ENCODE measurements at regions not wholly inside any gene's neighbourhood (a gene's known extent, or its start where the extent isn't known, plus 50 kb on each side); places are given as distances from the start of the nearest gene placed in this dataset.
"Not testable (repeated sequence)": the region's sequence is repeated elsewhere in the genome, so short reads cannot be mapped to it uniquely, and the experiment has no call there.

DNA sequence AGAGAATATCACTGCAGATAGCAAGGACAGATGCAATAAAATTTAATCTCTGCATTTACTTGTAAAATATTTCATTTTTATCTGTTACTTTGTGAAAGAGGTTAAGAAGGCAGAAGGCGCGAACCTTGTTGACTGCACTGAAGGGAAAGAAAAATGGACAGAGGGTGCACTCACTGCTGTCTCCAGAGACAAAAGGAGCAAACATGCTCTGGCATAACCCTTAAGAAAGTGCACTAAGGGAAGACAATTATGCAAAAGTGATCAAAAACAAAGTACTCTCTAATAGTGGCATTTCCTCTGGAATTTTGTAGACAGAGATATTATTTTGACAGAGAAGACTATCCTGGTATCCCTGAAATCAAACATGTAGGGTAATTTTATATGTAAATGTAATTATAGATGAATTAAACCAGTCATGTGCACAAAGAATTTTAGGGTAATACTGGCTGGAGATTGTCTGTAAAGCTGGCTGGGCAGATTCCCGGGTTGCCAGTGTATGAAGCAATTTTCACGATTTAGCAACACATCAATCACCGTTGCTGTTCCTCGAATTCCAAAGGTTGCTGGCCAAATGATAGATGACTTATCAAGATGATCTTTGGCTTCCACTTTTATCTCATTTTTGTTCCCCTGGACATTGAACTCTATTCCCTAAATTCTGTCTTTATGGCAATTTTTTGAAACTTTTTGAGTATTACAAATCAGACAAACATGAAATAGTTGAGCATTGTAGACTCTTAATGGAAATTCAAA, 1176.9 kb downstream of the SUCLG1 start:
- no peak for DNase-seq

DNA sequence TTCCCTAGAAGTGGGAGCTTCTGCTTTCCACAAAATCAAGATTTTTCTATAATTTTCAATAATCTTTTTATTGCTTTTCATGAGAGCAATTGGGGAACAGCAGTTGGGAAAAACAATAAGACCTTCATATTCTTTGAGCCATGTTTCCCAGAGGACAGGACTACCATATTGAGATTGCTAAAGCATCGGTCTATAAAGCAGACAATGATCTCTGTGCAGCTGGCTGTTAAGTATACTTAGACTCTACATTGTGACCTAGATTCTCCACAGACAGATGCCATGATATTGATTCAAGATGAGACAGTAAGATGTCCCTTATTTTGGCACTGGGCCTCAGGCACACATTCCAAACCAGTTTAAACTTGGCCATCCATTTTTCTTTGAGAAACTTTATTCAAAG, 1178.7 kb downstream of the SUCLG1 start:
- no peak for DNase-seq

DNA sequence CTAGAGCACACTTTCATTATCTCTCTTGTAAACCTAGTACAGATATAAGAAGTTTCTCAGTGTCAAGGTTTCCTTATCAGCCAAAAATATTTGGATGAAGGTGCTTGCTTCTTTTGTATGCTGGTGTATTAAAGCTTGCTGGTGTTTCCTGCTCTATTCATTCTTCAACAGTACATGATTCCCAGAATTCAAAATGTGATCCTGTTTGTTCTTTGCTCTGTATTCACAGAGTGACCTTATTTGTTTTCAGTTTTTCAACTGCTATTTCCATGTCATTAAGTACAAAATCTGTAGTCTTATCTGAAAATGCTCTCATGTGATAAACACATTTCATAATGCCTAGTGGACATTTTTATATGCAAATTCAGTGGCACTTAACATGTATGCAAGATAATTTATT, 1185.8 kb downstream of the SUCLG1 start:
- no peak for DNase-seq

DNA sequence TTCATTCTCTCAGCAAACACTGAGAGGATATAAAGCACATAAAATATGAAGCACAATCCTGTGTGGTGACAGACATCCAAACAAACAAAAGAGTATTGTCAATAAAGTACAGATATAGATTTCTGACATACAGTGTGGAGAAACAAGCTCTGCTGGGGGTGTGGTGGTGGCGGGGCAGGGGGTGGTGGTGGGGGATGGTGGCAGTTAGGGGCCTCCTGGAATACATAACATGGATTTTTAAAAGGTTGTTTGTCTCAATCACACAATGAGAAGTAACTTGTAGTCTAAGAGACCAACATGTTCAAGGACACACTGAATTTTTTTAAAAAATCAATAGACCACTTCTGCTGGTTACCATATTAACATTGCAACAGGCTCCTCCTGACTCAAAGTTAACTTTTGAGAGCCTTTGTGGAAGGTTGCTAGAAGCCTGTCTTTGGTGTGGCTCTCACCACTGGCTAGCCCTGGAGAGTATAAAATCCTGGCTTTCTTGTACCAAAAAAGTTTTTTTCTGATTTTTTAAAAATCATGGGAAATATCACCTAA, 1197.4 kb downstream of the SUCLG1 start:
- no peak for DNase-seq

DNA sequence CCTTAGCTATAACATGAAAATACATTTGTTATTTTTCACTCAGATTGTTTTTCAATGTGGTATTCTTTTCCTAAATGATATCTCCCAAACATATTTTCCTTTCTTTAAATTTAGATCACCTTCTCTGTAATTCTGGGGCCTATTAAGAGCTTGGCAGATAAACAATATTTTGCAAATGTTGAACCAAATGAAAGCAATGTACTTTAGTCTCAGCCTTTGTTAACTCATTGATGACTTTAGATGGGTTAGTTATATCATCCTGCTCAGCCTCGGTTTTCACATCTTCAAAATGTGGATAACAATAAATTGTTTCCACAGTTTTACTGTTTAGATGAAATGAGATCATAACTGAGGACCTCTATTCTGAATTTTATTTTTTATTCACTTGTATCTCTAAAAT, 1205.2 kb downstream of the SUCLG1 start:
- no peak for DNase-seq

DNA sequence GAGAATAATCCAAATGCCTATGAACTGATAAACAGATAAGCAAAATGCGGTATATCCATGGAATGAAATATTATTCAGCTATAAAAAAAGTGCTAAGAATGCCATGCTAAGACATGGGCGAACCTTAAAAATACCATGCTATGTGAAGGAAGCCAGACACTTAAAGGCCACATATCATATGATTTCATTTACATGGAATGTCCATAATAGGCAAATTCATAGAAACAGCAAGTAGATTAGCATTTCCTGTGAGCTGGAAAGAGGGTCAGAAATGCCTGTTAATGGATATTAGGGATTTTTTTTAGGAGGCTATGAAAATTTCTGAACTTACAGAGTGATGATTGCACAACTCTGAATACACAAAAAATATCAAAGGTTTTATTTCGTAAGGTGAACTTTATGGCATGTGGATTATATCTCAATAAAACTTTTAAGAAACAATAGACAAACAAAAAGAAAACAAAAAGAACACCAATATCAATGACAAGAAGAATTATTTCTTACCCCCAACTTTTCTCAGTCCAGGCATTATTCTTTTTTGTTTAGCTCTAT, 1207.7 kb downstream of the SUCLG1 start:
- no peak for DNase-seq

DNA sequence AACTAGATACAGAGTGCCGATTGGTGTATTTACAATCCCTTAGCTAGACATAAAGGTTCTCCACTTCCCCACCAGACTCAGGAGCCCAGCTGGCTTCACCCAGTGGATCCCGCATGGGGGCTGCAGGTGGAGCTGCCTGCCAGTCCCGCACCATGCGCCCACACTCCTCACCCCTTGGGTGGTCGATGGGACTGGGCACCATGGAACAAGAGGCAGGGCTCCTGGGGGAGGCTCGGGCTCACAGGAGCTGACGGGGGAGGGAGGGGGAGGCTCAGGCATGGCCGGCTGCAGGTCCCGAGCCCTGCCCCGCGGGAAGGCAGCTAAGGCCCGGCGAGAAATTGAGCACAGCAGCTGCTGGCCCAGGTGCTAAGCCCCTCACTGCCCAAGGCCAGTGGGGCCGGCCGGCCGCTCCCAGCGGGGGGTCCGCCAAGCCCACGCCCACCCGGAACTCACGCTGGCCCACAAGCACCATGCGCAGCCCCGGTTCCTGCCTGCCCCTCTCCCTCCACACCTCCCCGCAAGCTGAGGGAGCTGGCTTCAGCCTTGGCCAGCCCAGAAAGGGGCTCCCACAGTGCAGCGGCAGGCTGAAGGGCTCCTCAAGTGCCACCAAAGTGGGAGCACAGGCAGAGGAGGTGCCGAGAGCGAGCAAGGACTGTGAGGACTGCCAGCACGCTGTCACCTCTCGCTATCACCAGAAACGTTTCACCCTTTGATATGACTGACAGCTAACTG, 1213.1 kb downstream of the SUCLG1 start:
- DNase-seq = not testable (repeated sequence)

DNA sequence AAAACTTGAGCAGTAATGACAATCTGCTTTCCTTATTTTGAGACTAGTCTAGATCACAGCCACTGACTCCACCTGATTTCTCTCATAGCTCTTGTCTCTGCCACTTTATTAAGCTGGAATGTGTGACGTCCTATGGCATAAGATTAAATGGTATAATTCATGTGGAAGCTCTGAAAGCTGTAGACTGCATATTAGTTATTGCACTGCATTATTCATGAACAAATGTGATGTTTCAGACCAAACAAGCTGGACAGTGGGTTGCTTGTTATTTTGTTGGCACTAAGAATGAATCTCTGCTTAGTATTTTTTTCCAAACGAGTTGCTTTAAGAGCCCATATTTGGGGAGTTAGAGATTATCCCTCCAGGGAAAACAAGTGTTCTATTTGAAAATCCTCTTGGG, 1218.5 kb downstream of the SUCLG1 start:
- no peak for DNase-seq

DNA sequence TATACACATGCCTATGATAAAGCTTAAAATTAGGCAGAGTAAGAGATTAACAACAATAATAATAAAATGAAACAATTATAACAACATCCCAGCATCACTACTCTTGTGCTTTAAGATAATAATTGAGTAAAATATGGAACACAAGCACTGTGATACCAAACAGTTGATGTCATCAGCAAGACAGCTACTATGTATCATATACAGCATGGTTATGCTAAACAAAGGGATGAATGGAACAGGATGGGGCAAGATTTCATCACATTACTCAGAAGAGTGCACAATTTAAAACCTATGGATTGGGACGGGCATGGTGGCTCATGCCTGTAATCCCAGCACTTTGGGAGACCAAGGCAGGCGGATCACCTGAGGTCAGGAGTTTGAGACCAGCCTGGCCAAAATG, 1221.0 kb downstream of the SUCLG1 start:
- DNase-seq = no peak

DNA sequence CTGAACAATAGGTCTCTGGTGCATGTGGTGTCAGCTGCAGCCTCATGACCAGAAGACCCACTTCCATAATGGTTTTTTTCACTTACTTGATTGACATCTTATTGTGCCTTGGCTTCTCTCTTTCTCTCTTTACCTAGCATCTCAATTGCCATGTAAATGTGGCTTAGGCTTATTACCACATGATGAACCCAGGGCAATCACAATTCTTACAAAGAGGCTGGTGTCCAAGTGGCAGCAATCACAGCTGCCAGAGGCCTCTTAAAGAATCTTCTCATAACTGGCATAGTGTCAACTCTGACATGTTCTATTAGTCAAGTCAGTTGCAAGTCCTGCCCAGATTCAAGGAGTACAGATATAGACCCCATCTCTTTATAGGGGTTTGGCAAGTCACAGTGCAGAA, 1224.8 kb downstream of the SUCLG1 start:
- DNase-seq = no peak

DNA sequence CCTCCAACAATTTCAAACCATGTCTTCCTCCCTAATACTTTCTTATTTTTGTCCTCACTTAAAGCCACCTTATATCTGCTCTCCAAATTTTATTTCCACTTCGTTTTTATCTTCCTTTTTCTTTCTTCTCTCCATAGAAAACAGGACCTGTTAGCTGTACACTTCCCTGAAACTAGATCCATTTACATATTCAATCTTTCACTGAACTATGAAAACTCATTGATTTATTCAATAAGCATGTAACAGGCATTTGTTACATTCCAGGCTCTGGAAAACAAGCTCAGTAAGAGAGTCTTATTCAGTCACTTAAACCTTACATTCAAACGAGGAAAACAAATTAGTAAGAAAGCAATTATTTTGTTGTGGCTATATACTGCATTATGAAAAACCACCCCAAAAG, 1225.3 kb downstream of the SUCLG1 start:
- DNase-seq = no peak

DNA sequence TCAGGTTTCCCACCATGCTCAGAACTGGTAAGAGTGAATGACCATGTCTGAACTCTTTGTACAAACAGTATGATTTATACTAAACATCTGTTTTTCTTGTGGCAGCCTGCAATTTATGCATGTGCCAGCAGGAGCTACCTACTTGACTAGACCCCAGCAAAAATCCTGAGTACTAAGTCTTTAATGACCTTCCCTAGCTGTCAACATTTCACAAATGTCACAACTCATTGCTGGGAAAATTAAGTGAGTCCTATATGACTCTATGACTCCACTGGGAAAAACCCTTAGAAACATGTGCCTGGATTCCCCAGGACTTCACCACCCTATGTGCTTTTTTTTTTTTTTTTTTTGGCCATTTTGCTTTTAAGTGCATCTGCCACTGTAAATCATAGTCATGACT, 1225.8 kb downstream of the SUCLG1 start:
- DNase-seq = no peak

DNA sequence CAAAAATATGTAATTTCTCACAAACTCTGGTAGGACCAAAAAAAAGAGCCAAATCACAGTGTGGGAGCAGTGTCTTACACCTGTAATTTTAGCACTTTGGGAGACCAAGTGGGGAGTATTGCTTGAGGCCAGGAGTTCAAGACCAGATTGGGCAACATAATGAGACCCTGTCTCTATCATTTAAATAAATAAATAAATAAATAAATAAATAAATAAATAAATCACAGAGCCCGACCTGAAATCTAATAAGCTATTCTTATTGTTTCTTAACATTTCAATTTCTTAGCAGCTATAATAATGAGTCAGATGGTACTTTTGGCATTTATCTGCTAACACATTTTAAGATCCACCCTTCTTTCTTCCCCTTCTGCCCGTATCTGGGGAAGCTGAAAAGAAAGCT, 1229.6 kb downstream of the SUCLG1 start:
- no peak for DNase-seq

DNA sequence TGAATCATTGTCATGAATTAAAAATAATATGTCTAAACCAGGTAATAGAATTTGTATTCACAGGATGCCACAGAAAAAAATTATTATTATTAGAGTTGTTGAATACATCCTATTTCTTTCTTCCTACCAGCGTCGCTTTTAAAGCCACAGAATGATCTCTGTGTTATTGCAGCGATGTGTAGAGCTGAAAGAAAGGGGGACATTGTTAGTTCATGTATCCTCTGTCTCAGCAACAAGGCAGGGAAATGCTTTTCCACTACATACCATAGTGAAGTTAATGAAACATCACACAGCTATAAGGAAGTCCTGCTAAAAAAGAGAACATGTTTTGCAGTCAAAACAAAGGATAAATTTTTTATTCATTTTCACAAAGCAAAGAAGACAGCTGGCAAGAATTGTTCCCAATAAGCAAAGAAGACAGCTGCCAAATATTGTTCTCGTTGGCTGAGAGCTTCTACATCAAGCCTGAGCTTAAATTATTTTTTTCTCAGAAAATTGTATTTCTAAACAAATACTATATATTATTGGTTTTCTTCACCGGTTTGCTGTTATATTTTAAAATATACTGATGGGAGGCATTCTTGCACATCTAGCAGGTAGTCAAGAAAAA, 1234.4 kb downstream of the SUCLG1 start:
- DNase-seq = no peak

DNA sequence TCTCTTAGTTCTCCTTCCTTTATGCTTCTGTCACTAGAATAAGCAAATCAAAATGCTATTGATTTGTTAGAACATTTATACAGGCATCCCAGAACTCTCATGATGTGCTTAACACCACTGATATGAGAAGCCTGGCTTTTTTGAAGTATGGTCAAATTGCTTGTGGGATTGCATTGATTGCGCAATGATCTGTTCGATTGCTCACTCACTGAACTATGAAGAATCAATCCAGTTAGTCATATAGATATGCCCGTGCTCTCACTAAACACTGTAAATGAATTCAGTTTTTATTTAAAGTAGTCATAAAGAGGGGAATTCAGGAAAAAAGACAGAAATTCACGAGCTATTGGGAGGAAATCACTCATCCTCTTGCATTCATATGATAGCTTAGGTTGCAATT, 1237.8 kb downstream of the SUCLG1 start:
- no peak for DNase-seq

DNA sequence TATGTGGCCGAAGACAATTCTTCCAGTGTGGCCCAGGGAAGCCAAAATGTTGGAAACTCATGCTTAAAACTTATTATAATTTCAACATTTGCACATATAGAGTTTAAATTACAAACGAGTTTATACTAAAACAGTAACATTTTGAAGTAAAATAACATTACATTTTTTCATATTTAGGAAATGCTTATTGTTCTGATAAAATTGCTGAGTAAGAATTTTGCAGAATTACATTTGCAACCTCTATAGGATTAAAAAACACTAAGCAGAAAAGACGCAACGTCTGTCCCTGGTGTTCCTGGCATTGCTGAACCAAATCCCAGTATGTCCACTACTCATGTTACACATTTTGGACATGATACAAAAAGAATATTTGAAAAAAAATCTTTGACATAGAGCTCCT, 1241.2 kb downstream of the SUCLG1 start:
- no peak for DNase-seq

DNA sequence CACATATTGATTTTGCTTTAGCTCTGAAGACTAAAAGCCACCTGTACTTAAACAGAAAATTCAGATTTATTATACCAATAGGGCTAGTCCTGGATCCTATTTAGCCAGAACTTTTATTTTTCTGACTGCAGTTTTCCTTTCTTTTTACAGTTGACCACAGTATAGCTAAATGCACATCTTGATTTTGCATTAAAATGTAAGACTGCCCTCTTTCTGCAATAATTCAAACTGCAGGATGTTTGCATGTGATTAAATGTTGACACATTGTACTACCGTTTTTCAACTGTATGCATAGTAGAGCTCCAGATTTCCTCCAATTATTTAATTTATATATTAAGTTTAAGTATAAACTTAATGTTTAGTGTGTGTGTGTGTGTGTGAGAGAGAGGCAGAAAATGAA, 1262.9 kb downstream of the SUCLG1 start:
- DNase-seq = peak in 1 of 56 donors; percentile 21

DNA sequence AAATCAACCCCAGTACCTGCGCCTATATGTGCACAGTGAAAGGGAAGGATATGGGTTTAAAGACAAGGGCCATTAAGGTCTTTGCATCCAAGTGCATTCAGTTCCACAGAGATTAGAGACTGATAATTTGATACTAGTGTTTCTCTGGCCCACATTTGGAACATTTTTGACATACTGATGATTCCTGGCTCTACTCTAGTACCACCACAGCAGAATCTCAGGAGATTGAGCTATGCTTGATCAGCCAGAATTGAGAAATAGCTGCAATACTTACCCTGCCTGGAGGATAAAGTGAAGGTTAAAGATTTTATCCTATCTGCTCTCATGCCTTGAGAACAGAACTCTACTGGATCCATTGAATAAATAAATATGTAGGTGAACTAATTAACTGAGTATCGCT, 1267.8 kb downstream of the SUCLG1 start:
- DNase-seq = no peak

DNA sequence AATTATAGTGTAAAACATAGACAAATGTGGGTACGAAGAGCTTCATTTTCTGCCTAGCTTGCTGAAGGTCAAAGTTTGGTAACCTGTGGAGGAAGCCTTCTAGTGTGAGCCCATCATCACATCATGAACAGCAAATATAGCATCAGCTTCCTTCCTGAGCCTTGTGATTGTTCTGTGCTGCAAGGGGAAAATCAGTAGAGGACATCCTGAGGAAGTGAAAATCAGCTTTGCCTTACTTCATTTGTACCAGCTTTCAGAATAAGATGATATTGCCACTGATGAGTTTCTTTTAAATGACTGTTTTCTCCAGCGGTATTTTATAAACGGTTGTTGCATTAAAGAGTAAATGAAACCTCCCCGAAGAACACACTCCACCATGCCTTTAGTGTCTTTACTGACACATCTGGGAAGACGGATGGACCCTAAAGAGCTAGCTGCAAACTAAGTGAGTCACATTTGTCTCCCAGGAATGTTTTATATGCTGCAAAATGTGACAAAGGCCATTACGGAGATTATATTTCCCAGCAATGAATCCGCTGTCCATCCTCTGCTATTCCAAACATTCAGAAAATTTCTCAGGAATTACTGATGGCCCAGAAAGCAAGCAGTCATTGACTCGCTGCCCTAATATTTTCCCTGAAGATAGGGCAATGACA, 1272.8 kb downstream of the SUCLG1 start:
- no peak for DNase-seq

DNA sequence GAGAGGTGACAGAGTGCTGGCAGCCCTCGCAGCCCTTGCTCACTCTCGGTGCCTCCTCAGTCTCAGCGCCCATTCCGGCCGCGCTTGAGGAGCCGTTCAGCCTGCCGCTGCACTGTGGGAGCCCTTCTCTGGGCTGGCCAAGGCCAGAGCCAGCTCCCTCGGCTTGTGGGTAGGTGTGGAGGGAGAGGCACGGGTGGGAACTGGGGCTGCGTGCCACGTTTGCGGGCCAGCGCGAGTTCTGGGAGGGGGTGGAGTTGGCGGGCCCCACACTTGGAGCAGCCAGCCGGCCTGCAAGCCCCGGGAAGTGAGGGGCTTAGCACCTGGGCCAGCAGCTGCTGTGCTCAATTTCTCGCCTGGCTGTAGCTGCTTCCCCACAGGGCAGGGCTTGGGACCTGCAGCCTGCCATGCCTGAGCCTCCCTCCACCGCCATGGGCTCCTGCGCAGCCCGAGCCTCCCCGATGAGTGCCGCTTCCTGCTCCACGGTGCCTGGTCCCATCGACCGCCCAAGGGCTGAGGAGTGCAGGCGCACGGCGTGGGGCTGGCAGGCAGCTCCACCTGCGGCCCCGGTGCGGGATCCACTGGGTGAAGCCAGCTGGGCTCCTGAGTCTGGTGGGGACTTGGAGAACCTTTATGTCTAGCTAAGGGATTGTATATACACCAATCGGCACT, 1278.1 kb downstream of the SUCLG1 start:
- DNase-seq = not testable (repeated sequence)

DNA sequence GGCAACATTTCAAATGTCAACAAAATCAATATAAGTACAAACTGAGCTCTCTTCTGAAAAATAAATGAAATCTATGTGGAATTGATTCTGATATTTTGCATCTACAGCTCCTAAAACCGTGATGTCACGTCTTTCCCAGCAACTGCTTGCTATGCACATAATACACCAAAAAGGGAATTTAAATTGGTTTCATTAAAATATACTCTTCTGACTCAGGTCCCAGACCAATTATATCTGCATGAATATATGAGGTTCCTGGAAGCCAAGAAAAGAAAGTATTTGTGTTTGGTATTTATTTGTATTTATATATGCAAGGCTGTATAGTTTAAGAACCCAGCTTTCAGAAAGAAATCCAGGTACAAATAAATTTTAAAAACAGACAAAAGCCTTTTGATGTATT, 1282.5 kb downstream of the SUCLG1 start:
- no peak for DNase-seq

All from amygdala (tissue), 56 donors.